H1 (cell line): ENCODE measurements at regions not wholly inside any gene's neighbourhood (a gene's known extent, or its start where the extent isn't known, plus 50 kb on each side); places are given as distances from the start of the nearest gene placed in this dataset.

Source experiments
- CBX8 ChIP-seq: fragments of 300-800, 300-1000 bp; sonication (generic); IDR thresholded peaks from 2 replicates; pipeline ENCODE4 v1.7.1; 2016; ENCODE audit warnings: low read depth, low read length, borderline replicate concordance
- CHD1 ChIP-seq: IDR thresholded peaks from 2 replicates; pipeline ENCODE4 v1.6.1; 2012; ENCODE audit warnings: low read depth, low read length, improper control_type of control experiment
- CHD7 ChIP-seq: fragments of 300-600 bp; sonication (generic); IDR thresholded peaks from 2 replicates; pipeline ENCODE4 v1.7.1; 2012; ENCODE audit warnings: low read length, moderate library complexity, mild to moderate bottlenecking, inconsistent platforms; ENCODE audit not compliant: insufficient replicate concordance
- MAFK ChIP-seq: IDR thresholded peaks from 2 replicates; pipeline ENCODE4 v1.6.1; 2012; ENCODE audit warnings: low read depth, mild to moderate bottlenecking, improper control_type of control experiment, low read length
- POU5F1 ChIP-seq: IDR thresholded peaks from 2 replicates; pipeline ENCODE4 v1.6.1; 2011; ENCODE audit warnings: low read depth, mild to moderate bottlenecking, low read length, moderate library complexity
- TEAD4 ChIP-seq: IDR thresholded peaks from 2 replicates; pipeline ENCODE4 v1.6.1; 2012; ENCODE audit warnings: low read depth, low read length, inconsistent platforms, mixed read lengths
- ZNF274 ChIP-seq: IDR thresholded peaks from 2 replicates; pipeline ENCODE4 v1.7.0; 2012; ENCODE audit warnings: low read length, borderline replicate concordance; ENCODE audit errors: extremely low read depth

- TF ChIP-seq CHD7 (no peak), POU5F1 (no peak), MAFK (no peak), ZNF274 (no peak), CHD1 (no peak), TEAD4 (no peak), CBX8 (no peak)
Measured at GRCh38 chr11:28457481-28458065, 349.4 kb downstream of the METTL15 start (continued).
